UCSD-AML1 (cell line): ENCODE measurements at regions not wholly inside any gene's neighbourhood (a gene's known extent, or its start where the extent isn't known, plus 50 kb on each side); places are given as distances from the start of the nearest gene placed in this dataset.

Experiments used
- DNase-seq: peaks from one replicate; lab custom pipeline; 2025; ENCODE audit not compliant: unreplicated experiment; lab: John Stamatoyannopoulos, UW

- peak; percentile 26 for DNase-seq
Measured at GRCh38 chr16:86016201-86016965, 117.4 kb downstream of the IRF8 start.

- no peak for DNase-seq
Measured at GRCh38 chr16:86018071-86018470, 119.1 kb downstream of the IRF8 start.

GRCh38 chr16:86018487-86018886 lies 119.5 kb downstream of the IRF8 start:
- DNase-seq, result no peak

- no peak for DNase-seq
Measured at GRCh38 chr16:86018941-86019340, 120.0 kb downstream of the IRF8 start.

- DNase-seq, result no peak
Measured at GRCh38 chr16:86019446-86020047, 120.6 kb downstream of the IRF8 start.

- no peak for DNase-seq
Measured at GRCh38 chr16:86020971-86021370, 122.0 kb downstream of the IRF8 start.

- no peak for DNase-seq
Measured at GRCh38 chr16:86022381-86022960, 123.5 kb downstream of the IRF8 start.

GRCh38 chr16:86024210-86024609 lies 125.2 kb downstream of the IRF8 start:
- DNase-seq, result no peak

- peak; percentile 74 for DNase-seq
Measured at GRCh38 chr16:86025706-86026105, 126.7 kb downstream of the IRF8 start.

- DNase-seq, result peak; percentile 36
Measured at GRCh38 chr16:86026171-86026910, 127.4 kb downstream of the IRF8 start.

- DNase-seq, result no peak
Measured at GRCh38 chr16:86026916-86027315, 128.0 kb downstream of the IRF8 start.

GRCh38 chr16:86027373-86028126 lies 128.6 kb downstream of the IRF8 start:
- DNase-seq, result no peak

GRCh38 chr16:86029131-86029741 lies 130.3 kb downstream of the IRF8 start:
- peak; percentile 35 for DNase-seq

GRCh38 chr16:86030116-86030515 lies 131.2 kb downstream of the IRF8 start:
- DNase-seq, result no peak

GRCh38 chr16:86031141-86031678 lies 132.2 kb downstream of the IRF8 start:
- no peak for DNase-seq

- no peak for DNase-seq
Measured at GRCh38 chr16:86033016-86033474, 134.1 kb downstream of the IRF8 start.

GRCh38 chr16:86033971-86034370 lies 135.0 kb downstream of the IRF8 start:
- no peak for DNase-seq

GRCh38 chr16:86034421-86034919 lies 135.5 kb downstream of the IRF8 start:
- no peak for DNase-seq

GRCh38 chr16:86035906-86036305 lies 136.9 kb downstream of the IRF8 start:
- no peak for DNase-seq
